PC-9 (cell line): ENCODE measurements at regions not wholly inside any gene's neighbourhood (a gene's known extent, or its start where the extent isn't known, plus 50 kb on each side); places are given as distances from the start of the nearest gene placed in this dataset.

Experiments used
- BruUV-seq: library from RNA; stranded (reverse); fragments of 400-500 nt; replicated peaks from 2 replicates; lab custom pipeline; 2021; lab: Mats Ljungman, UMichigan
- CTCF ChIA-PET: fragments of 300-600 bp; sonication (Branson Sonifier 250); formaldehyde crosslinking; loops from one replicate; lab custom pipeline; 2022; ENCODE audit warnings: antibody characterized with exemption; lab: Charles Lee
- POLR2A ChIA-PET: fragments of 300-600 bp; sonication (Branson Sonifier 250); formaldehyde crosslinking; loops from one replicate; lab custom pipeline; 2022; ENCODE audit warnings: antibody characterized with exemption; ENCODE audit not compliant: unreplicated experiment; lab: Charles Lee
- DNase-seq, 2 experiments: peaks; one replicate each; pipeline versions ENCODE4 v3.0.0 to v3.0.0-alpha.2; 2015 to 2022; ENCODE audit warnings: mixed read lengths in 1 of 2
- H2AFZ ChIP-seq: fragments of 200-600 bp; sonication (generic); 2 replicates; pipeline ENCODE4 v1.8.1; 2017; ENCODE audit warnings: antibody characterized with exemption
- H3F3A ChIP-seq: fragments of 200-600 bp; sonication (generic); 2 replicates; pipeline ENCODE4 v1.8.1; 2017; ENCODE audit warnings: antibody characterized with exemption, mild to moderate bottlenecking, low read depth; ENCODE audit not compliant: insufficient read depth
- H3K27ac ChIP-seq: fragments of 200-600 bp; sonication (generic); 2 replicates; pipeline ENCODE4 v1.6.1; 2016; ENCODE audit warnings: mixed run types
- H3K27me3 ChIP-seq: fragments of 200-600 bp; sonication (generic); 2 replicates; pipeline ENCODE4 v1.6.1; 2016; ENCODE audit warnings: low read depth, mixed run types; ENCODE audit not compliant: insufficient read depth
- H3K36me3 ChIP-seq: fragments of 200-600 bp; sonication (generic); 2 replicates; pipeline ENCODE4 v1.6.1; 2016; ENCODE audit warnings: low read depth, mixed run types
- H3K4me1 ChIP-seq: fragments of 200-600 bp; sonication (generic); replicated peaks from 2 replicates; pipeline ENCODE4 v1.6.1; 2016; ENCODE audit warnings: mixed run types; ENCODE audit not compliant: insufficient read depth
- H3K4me2 ChIP-seq: fragments of 200-600 bp; sonication (generic); 2 replicates; pipeline ENCODE4 v1.6.1; 2017; ENCODE audit warnings: mixed run types
- H3K4me3 ChIP-seq: fragments of 200-600 bp; sonication (generic); 2 replicates; pipeline ENCODE4 v1.6.1; 2016; ENCODE audit warnings: mixed run types
- H3K79me2 ChIP-seq: fragments of 200-600 bp; sonication (generic); 2 replicates; pipeline ENCODE4 v1.6.1; 2017; ENCODE audit warnings: low read depth, mixed run types
- H3K9me2 ChIP-seq: fragments of 200-600 bp; sonication (generic); 2 replicates; pipeline ENCODE4 v1.8.1; 2017; ENCODE audit warnings: mild to moderate bottlenecking; ENCODE audit not compliant: insufficient read depth
- H3K9me3 ChIP-seq: fragments of 200-600 bp; sonication (generic); 2 replicates; pipeline ENCODE4 v1.8.1; 2016; ENCODE audit warnings: low read depth; ENCODE audit not compliant: insufficient read depth
- H4K20me1 ChIP-seq: fragments of 200-600 bp; sonication (generic); 2 replicates; pipeline ENCODE4 v1.8.1; 2017; ENCODE audit not compliant: insufficient read depth
- CTCF ChIP-seq: fragments of 200-600 bp; sonication (generic); conservative IDR thresholded peaks from 2 replicates; pipeline ENCODE4 v1.6.1; 2017; ENCODE audit warnings: mixed run types, antibody characterized with exemption, mild to moderate bottlenecking, moderate library complexity
- EZH2 ChIP-seq: fragments of 200-600 bp; sonication (generic); IDR thresholded peaks from 2 replicates; pipeline ENCODE4 v1.8.0; 2017; ENCODE audit warnings: antibody characterized with exemption, low read depth
- intact Hi-C: fragments of 100-400 bp; cut with micrococcal nuclease; formaldehyde crosslinking; loops from one replicate; pipeline ENCODE4 v1.10.0; 2022; ENCODE audit not compliant: unreplicated experiment

GRCh38 chr20:61157301-61157700 lies 94.8 kb upstream of the CDH4 start:
- no peaks in the 10 kb centered on the region for H3K36me3 ChIP-seq
- no peak overlapping the region for H3K4me3 ChIP-seq
- H3K4me1 ChIP-seq: no peaks in the 10 kb centered on the region
- no peaks in the 10 kb centered on the region for H3K9me2 ChIP-seq
- no peaks in the 10 kb centered on the region for H3F3A ChIP-seq
- peaks cover 71% of the 10 kb centered on the region for H3K27me3 ChIP-seq
- ChIA-PET CTCF (no interaction called here), POLR2A (no interaction called here)
- H3K79me2 ChIP-seq: no peaks in the 10 kb centered on the region
- H3K4me2 ChIP-seq: no peak overlapping the region
- DNase-seq: no peak
- BruUV-seq: no TSS peak
- no peak for TF ChIP-seq CTCF
- no peak for TF ChIP-seq EZH2
- H3K9me3 ChIP-seq: no peaks in the 10 kb centered on the region
- H2AFZ ChIP-seq: no peak overlapping the region
- H4K20me1 ChIP-seq: no peaks in the 10 kb centered on the region; the same call in 1 of the 2 replicates
- H3K27ac ChIP-seq: no peak overlapping the region
- intact Hi-C loops: no loop called here

- Histone ChIP-seq H3K79me2 (no peaks in the 10 kb centered on the region), H3K4me1 (no peaks in the 10 kb centered on the region), H3F3A (no peaks in the 10 kb centered on the region), H3K4me2 (no peak overlapping the region), H3K4me3 (no peak overlapping the region), H3K27me3 (peaks cover 83% of the 10 kb centered on the region), H3K9me3 (no peaks in the 10 kb centered on the region), H3K27ac (no peak overlapping the region), H2AFZ (no peak overlapping the region), H3K9me2 (no peaks in the 10 kb centered on the region), H3K36me3 (no peaks in the 10 kb centered on the region), H4K20me1 (no peaks in the 10 kb centered on the region; the same call in 1 of the 2 replicates)
- intact Hi-C loops: no loop called here
- CTCF ChIA-PET: no interaction called here
- no peak for TF ChIP-seq CTCF
- TF ChIP-seq EZH2: no peak
- POLR2A ChIA-PET: no interaction called here
- DNase-seq: no peak
- BruUV-seq: no TSS peak
Observed at GRCh38 chr20:61159957-61160686, 91.9 kb upstream of the CDH4 start.

GRCh38 chr20:61161726-61162390 lies 90.2 kb upstream of the CDH4 start:
- Histone ChIP-seq H3F3A (no peaks in the 10 kb centered on the region), H3K4me2 (no peak overlapping the region), H3K4me3 (no peak overlapping the region), H3K27me3 (peaks cover 83% of the 10 kb centered on the region), H3K9me2 (no peaks in the 10 kb centered on the region), H3K79me2 (no peaks in the 10 kb centered on the region), H4K20me1 (no peaks in the 10 kb centered on the region), H3K4me1 (no peaks in the 10 kb centered on the region), H2AFZ (no peak overlapping the region), H3K27ac (no peak overlapping the region), H3K9me3 (no peaks in the 10 kb centered on the region), H3K36me3 (no peaks in the 10 kb centered on the region)
- ChIA-PET POLR2A (no interaction called here), CTCF (no interaction called here)
- no peak for DNase-seq
- no TSS peak for BruUV-seq
- intact Hi-C loops: no loop called here
- TF ChIP-seq EZH2: no peak
- no peak for TF ChIP-seq CTCF
